IMR-90 (cell line): ENCODE measurements at regions not wholly inside any gene's neighbourhood (a gene's known extent, or its start where the extent isn't known, plus 50 kb on each side); places are given as distances from the start of the nearest gene placed in this dataset.

Experiments used
- CEBPB ChIP-seq: IDR thresholded peaks from 2 replicates; pipeline ENCODE4 v1.6.1; 2012; ENCODE audit warnings: low read depth, low read length, improper control_type of control experiment
- CHD1 ChIP-seq: IDR thresholded peaks from 2 replicates; pipeline ENCODE4 v1.6.1; 2012; ENCODE audit warnings: low read depth, low read length, improper control_type of control experiment
- CTCF ChIP-seq: conservative IDR thresholded peaks from 2 replicates; pipeline ENCODE4 v1.5.1; 2012; ENCODE audit warnings: mild to moderate bottlenecking, low read depth, low read length, improper control_type of control experiment
- ELK1 ChIP-seq: fragments of 150-350 bp; IDR thresholded peaks from 2 replicates; pipeline ENCODE4 v1.6.1; 2016; ENCODE audit warnings: low read depth, mild to moderate bottlenecking, low read length, moderate library complexity, borderline replicate concordance
- FOS ChIP-seq: fragments of 150-350 bp; IDR thresholded peaks from 2 replicates; pipeline ENCODE4 v1.6.1; 2016; ENCODE audit warnings: low read depth, low read length
- MAZ ChIP-seq: IDR thresholded peaks from 2 replicates; pipeline ENCODE4 v1.6.1; 2012; ENCODE audit warnings: low read depth, mild to moderate bottlenecking, low read length, improper control_type of control experiment, moderate library complexity, borderline replicate concordance
- NFE2L2 ChIP-seq: fragments of 150-350 bp; IDR thresholded peaks from 2 replicates; pipeline ENCODE4 v1.6.1; 2016; ENCODE audit warnings: low read depth, mild to moderate bottlenecking, low read length
- POLR2A ChIP-seq: IDR thresholded peaks from 2 replicates; pipeline ENCODE4 v1.6.1; 2012; ENCODE audit warnings: mild to moderate bottlenecking, low read depth, low read length
- RAD21 ChIP-seq: IDR thresholded peaks from 2 replicates; pipeline ENCODE4 v1.6.1; 2012; ENCODE audit warnings: low read length, improper control_type of control experiment
- RCOR1 ChIP-seq: IDR thresholded peaks from 2 replicates; pipeline ENCODE4 v1.6.1; 2012; ENCODE audit warnings: mild to moderate bottlenecking, low read length, improper control_type of control experiment; ENCODE audit not compliant: insufficient replicate concordance
- RFX5 ChIP-seq: IDR thresholded peaks from 2 replicates; pipeline ENCODE4 v1.8.0; 2012; ENCODE audit warnings: low read depth, mild to moderate bottlenecking, low read length, moderate library complexity
- SMC3 ChIP-seq: fragments of 150-350 bp; IDR thresholded peaks from 2 replicates; pipeline ENCODE4 v1.6.1; 2016; ENCODE audit warnings: low read depth, mild to moderate bottlenecking, antibody characterized with exemption, low read length, moderate library complexity
- USF2 ChIP-seq: fragments of 150-350 bp; IDR thresholded peaks from 2 replicates; pipeline ENCODE4 v1.6.1; 2017; ENCODE audit warnings: mild to moderate bottlenecking, antibody characterized with exemption, low read length, low read depth

- no peak for TF ChIP-seq CTCF
- no peak for TF ChIP-seq ELK1
- TF ChIP-seq CEBPB = no peak
- TF ChIP-seq RAD21 = no peak
- TF ChIP-seq POLR2A = no peak
- TF ChIP-seq USF2 = no peak
- no peak for TF ChIP-seq MAZ
- TF ChIP-seq NFE2L2 = no peak
- TF ChIP-seq SMC3 = no peak
- TF ChIP-seq FOS = no peak
- TF ChIP-seq RCOR1 = no peak
- TF ChIP-seq RFX5 = no peak
- TF ChIP-seq CHD1 = no peak
Measured at GRCh38 chrX:125407314-125407713, 87.6 kb downstream of the TEX13C start.
